Spinal cord (tissue), 9 donors: ENCODE measurements at regions not wholly inside any gene's neighbourhood (a gene's known extent, or its start where the extent isn't known, plus 50 kb on each side); places are given as distances from the start of the nearest gene placed in this dataset.

Experiments used
- DNase-seq, 6 donors: peaks; one replicate each; pipeline versions ENCODE4 v3.0.0 to v3.0.0-alpha.2; 2013 to 2015; ENCODE audit warnings: low spot score in 6 of 6, low read depth in 4 of 6
- H3K27ac ChIP-seq: one replicate; pipeline ENCODE4 v1.5.1; 2013; ENCODE audit warnings: low read depth, low read length, control low read depth
- H3K27me3 ChIP-seq: one replicate; pipeline ENCODE4 v1.6.1; 2013; ENCODE audit warnings: low read length; ENCODE audit not compliant: control insufficient read depth, insufficient read depth
- H3K36me3 ChIP-seq: one replicate; pipeline ENCODE4 v1.6.1; 2013; ENCODE audit warnings: low read length; ENCODE audit not compliant: control insufficient read depth, insufficient read depth
- H3K4me1 ChIP-seq: one replicate; pipeline ENCODE4 v1.6.1; 2013; ENCODE audit warnings: low read length; ENCODE audit not compliant: control insufficient read depth, insufficient read depth
- H3K4me3 ChIP-seq: one replicate; pipeline ENCODE4 v1.5.1; 2013; ENCODE audit warnings: low read depth, low read length, control low read depth
- H3K9me3 ChIP-seq: one replicate; pipeline ENCODE4 v1.6.1; 2013; ENCODE audit warnings: low read length; ENCODE audit not compliant: control insufficient read depth, insufficient read depth
- WGBS: methylation state at CpG from one replicate; pipeline ENCODE4 v1.1.5; 2013; ENCODE audit warnings: missing lambda C conversion rate; ENCODE audit not compliant: insufficient coverage; 5-methylcytosine and 5-hydroxymethylcytosine counted together
- donor health status: healthy.

- 100% methylated on average over 1 of the region's 1 CpG for whole genome bisulfite sequencing
- no peaks in the 10 kb centered on the region for H3K9me3 ChIP-seq
- H3K27me3 ChIP-seq = peaks cover 9% of the 10 kb centered on the region
These were observed 285.7 kb upstream of the FOXF1 start for GRCh38 chr16:86224629-86225028.

GRCh38 chr16:86225905-86226371 is 284.4 kb upstream of the FOXF1 start:
- Histone ChIP-seq H3K4me1 (peaks cover 2% of the 10 kb centered on the region), H3K36me3 (no peaks in the 10 kb centered on the region), H3K9me3 (no peaks in the 10 kb centered on the region), H3K27me3 (peaks cover 9% of the 10 kb centered on the region), H3K27ac (no peak overlapping the region), H3K4me3 (no peak overlapping the region)
- no peak for DNase-seq
- WGBS = 86% methylated on average over 2 of the region's 2 CpGs

More at GRCh38 chr16:86224629-86225028, 285.7 kb upstream of the FOXF1 start:
- no peak overlapping the region for H3K27ac ChIP-seq
- H3K36me3 ChIP-seq = no peaks in the 10 kb centered on the region
- no peak overlapping the region for H3K4me3 ChIP-seq
- peaks cover 2% of the 10 kb centered on the region for H3K4me1 ChIP-seq
- DNase-seq = no peak

GRCh38 chr16:86227041-86227440 is 283.3 kb upstream of the FOXF1 start:
- no peaks in the 10 kb centered on the region for H3K36me3 ChIP-seq
- no peak overlapping the region for H3K27ac ChIP-seq
- H3K4me3 ChIP-seq = no peak overlapping the region
- no peak for DNase-seq
- H3K4me1 ChIP-seq = peaks cover 2% of the 10 kb centered on the region
- peaks cover 9% of the 10 kb centered on the region for H3K27me3 ChIP-seq
- 94% methylated on average over 8 of the region's 8 CpGs for WGBS
- H3K9me3 ChIP-seq = no peaks in the 10 kb centered on the region

- DNase-seq = no peak
- H3K27me3 ChIP-seq = peaks cover 9% of the 10 kb centered on the region
- H3K4me1 ChIP-seq = peaks cover 2% of the 10 kb centered on the region
- no peaks in the 10 kb centered on the region for H3K36me3 ChIP-seq
- 39% methylated on average over 11 of the region's 12 CpGs for WGBS
- H3K27ac ChIP-seq = no peak overlapping the region
- H3K4me3 ChIP-seq = no peak overlapping the region
- no peaks in the 10 kb centered on the region for H3K9me3 ChIP-seq
These were observed 282.5 kb upstream of the FOXF1 start for GRCh38 chr16:86227801-86228200.

GRCh38 chr16:86228713-86229112 is 281.6 kb upstream of the FOXF1 start:
- H3K4me3 ChIP-seq = no peak overlapping the region
- DNase-seq = no peak
- H3K27me3 ChIP-seq = peaks cover 8% of the 10 kb centered on the region
- WGBS = no CpG with 5 or more reads among the region's 4 CpGs
- no peak overlapping the region for H3K27ac ChIP-seq
- no peaks in the 10 kb centered on the region for H3K9me3 ChIP-seq
- no peaks in the 10 kb centered on the region for H3K36me3 ChIP-seq
- peaks cover 1% of the 10 kb centered on the region for H3K4me1 ChIP-seq

GRCh38 chr16:86229283-86229682 is 281.0 kb upstream of the FOXF1 start:
- peaks cover 4% of the 10 kb centered on the region for H3K27me3 ChIP-seq
- H3K4me1 ChIP-seq = no peaks in the 10 kb centered on the region
- H3K9me3 ChIP-seq = no peaks in the 10 kb centered on the region
- 67% methylated on average over 1 of the region's 2 CpGs for WGBS
- no peaks in the 10 kb centered on the region for H3K36me3 ChIP-seq
- no peak overlapping the region for H3K27ac ChIP-seq
- no peak for DNase-seq
- no peak overlapping the region for H3K4me3 ChIP-seq

GRCh38 chr16:86229866-86230656 is 280.3 kb upstream of the FOXF1 start:
- Histone ChIP-seq H3K36me3 (no peaks in the 10 kb centered on the region), H3K4me3 (no peak overlapping the region), H3K4me1 (no peaks in the 10 kb centered on the region), H3K27ac (no peak overlapping the region), H3K9me3 (no peaks in the 10 kb centered on the region), H3K27me3 (peaks cover 4% of the 10 kb centered on the region)
- 80% methylated on average over 21 of the region's 22 CpGs for WGBS
- no peak for DNase-seq

- no peak overlapping the region for H3K27ac ChIP-seq
- H3K9me3 ChIP-seq = no peaks in the 10 kb centered on the region
- H3K4me1 ChIP-seq = no peaks in the 10 kb centered on the region
- no peak overlapping the region for H3K4me3 ChIP-seq
- H3K36me3 ChIP-seq = no peaks in the 10 kb centered on the region
- H3K27me3 ChIP-seq = peaks cover 4% of the 10 kb centered on the region
- no peak for DNase-seq
- 88% methylated on average over 9 of the region's 11 CpGs for WGBS
These were observed 278.9 kb upstream of the FOXF1 start for GRCh38 chr16:86231321-86231995.

- DNase-seq = no peak
- Histone ChIP-seq H3K27ac (no peak overlapping the region), H3K9me3 (no peaks in the 10 kb centered on the region), H3K4me1 (no peaks in the 10 kb centered on the region), H3K36me3 (no peaks in the 10 kb centered on the region), H3K4me3 (no peak overlapping the region), H3K27me3 (peaks cover 4% of the 10 kb centered on the region)
- 95% methylated on average over 7 of the region's 9 CpGs for WGBS
These were observed 278.4 kb upstream of the FOXF1 start for GRCh38 chr16:86231996-86232350.

GRCh38 chr16:86232496-86232895 is 277.8 kb upstream of the FOXF1 start:
- no peak overlapping the region for H3K27ac ChIP-seq

More at GRCh38 chr16:86232496-86232895, 277.8 kb upstream of the FOXF1 start:
- Histone ChIP-seq H3K36me3 (no peaks in the 10 kb centered on the region), H3K9me3 (no peaks in the 10 kb centered on the region), H3K4me1 (no peaks in the 10 kb centered on the region), H3K4me3 (no peak overlapping the region), H3K27me3 (peaks cover 4% of the 10 kb centered on the region)
- 95% methylated on average over 8 of the region's 9 CpGs for WGBS
- DNase-seq = no peak
